Mesothelial cell of epicardium (in vitro differentiated cells): ENCODE measurements at regions not wholly inside any gene's neighbourhood (a gene's known extent, or its start where the extent isn't known, plus 50 kb on each side); places are given as distances from the start of the nearest gene placed in this dataset.
"Not testable (repeated sequence)": the region's sequence is repeated elsewhere in the genome, so short reads cannot be mapped to it uniquely, and the experiment has no call there.

Source experiments
- DNase-seq, 2 experiments: peaks; one replicate each; pipeline ENCODE4 v3.0.0; 2021; ENCODE audit warnings: low spot score in 2 of 2; ENCODE audit not compliant: unreplicated experiment in 2 of 2
- H3K27ac Mint-ChIP-seq: 2 replicates; pipeline ENCODE4 v1.8.0; 2021; ENCODE audit warnings: mixed read lengths
- H3K27me3 Mint-ChIP-seq: 2 replicates; pipeline ENCODE4 v1.8.0; 2021; ENCODE audit warnings: low read depth, mixed read lengths
- H3K36me3 Mint-ChIP-seq: 2 replicates; pipeline ENCODE4 v1.8.0; 2021; ENCODE audit warnings: mixed read lengths
- H3K4me1 Mint-ChIP-seq: 2 replicates; pipeline ENCODE4 v1.8.0; 2021; ENCODE audit warnings: mixed read lengths
- H3K4me3 Mint-ChIP-seq: 2 replicates; pipeline ENCODE4 v1.8.0; 2021; ENCODE audit warnings: mild to moderate bottlenecking, moderate library complexity, mixed read lengths
- H3K9me3 Mint-ChIP-seq: 2 replicates; pipeline ENCODE4 v1.8.0; 2021; ENCODE audit warnings: mixed read lengths
- CTCF ChIP-seq: fragments of 200-600 bp; sonication (generic); IDR thresholded peaks from one replicate; pipeline ENCODE4 v1.5.0; 2021; ENCODE audit warnings: antibody characterized with exemption; ENCODE audit not compliant: unreplicated experiment

GRCh38 chr2:49857371-49858112 is 703.2 kb upstream of the FSHR start:
- no peak for TF ChIP-seq CTCF
- Mint-ChIP-seq H3K36me3 (no peaks in the 10 kb centered on the region), H3K27me3 (no peaks in the 10 kb centered on the region), H3K4me3 (no peak overlapping the region), H3K27ac (no peak overlapping the region), H3K4me1 (peaks cover 9% of the 10 kb centered on the region), H3K9me3 (peaks cover 2% of the 10 kb centered on the region)
- DNase-seq: no peak

- TF ChIP-seq CTCF: no peak
- peaks cover 14% of the 10 kb centered on the region for H3K4me1 Mint-ChIP-seq
- DNase-seq: no peak
These were observed 691.4 kb upstream of the FSHR start for GRCh38 chr2:49845671-49846070.

GRCh38 chr2:49845021-49845420 is 690.7 kb upstream of the FSHR start:
- Mint-ChIP-seq H3K4me3 (no peak overlapping the region), H3K27ac (no peak overlapping the region), H3K9me3 (peaks cover 18% of the 10 kb centered on the region), H3K36me3 (peaks cover 9% of the 10 kb centered on the region), H3K4me1 (peaks cover 19% of the 10 kb centered on the region), H3K27me3 (no peaks in the 10 kb centered on the region)
- no peak for TF ChIP-seq CTCF
- DNase-seq: no peak

More at GRCh38 chr2:49845671-49846070, 691.4 kb upstream of the FSHR start:
- Mint-ChIP-seq H3K36me3 (peaks cover 9% of the 10 kb centered on the region), H3K9me3 (peaks cover 18% of the 10 kb centered on the region), H3K27me3 (no peaks in the 10 kb centered on the region), H3K27ac (no peak overlapping the region), H3K4me3 (no peak overlapping the region)

- peaks cover 18% of the 10 kb centered on the region for H3K9me3 Mint-ChIP-seq
- not testable (repeated sequence) for H3K27me3 Mint-ChIP-seq, H3K36me3 Mint-ChIP-seq, H3K4me3 Mint-ChIP-seq, DNase-seq, H3K27ac Mint-ChIP-seq
- peaks cover 22% of the 10 kb centered on the region for H3K4me1 Mint-ChIP-seq
These were observed 689.8 kb upstream of the FSHR start for GRCh38 chr2:49844113-49844512.

GRCh38 chr2:49843314-49843713 is 689.0 kb upstream of the FSHR start:
- H3K27me3 Mint-ChIP-seq: no peaks in the 10 kb centered on the region
- peaks cover 28% of the 10 kb centered on the region for H3K4me1 Mint-ChIP-seq
- H3K4me3 Mint-ChIP-seq: no peak overlapping the region
- no peak overlapping the region for H3K27ac Mint-ChIP-seq
- peaks cover 9% of the 10 kb centered on the region for H3K36me3 Mint-ChIP-seq
- TF ChIP-seq CTCF: no peak
- DNase-seq: no peak
- H3K9me3 Mint-ChIP-seq: peaks cover 18% of the 10 kb centered on the region

GRCh38 chr2:49840428-49840975 is 686.2 kb upstream of the FSHR start:
- no peaks in the 10 kb centered on the region for H3K27me3 Mint-ChIP-seq
- DNase-seq: no peak

More at GRCh38 chr2:49840428-49840975, 686.2 kb upstream of the FSHR start:
- Mint-ChIP-seq H3K36me3 (peaks cover 9% of the 10 kb centered on the region), H3K27ac (no peak overlapping the region), H3K4me1 (peaks cover 45% of the 10 kb centered on the region), H3K4me3 (no peak overlapping the region), H3K9me3 (peaks cover 18% of the 10 kb centered on the region)
- TF ChIP-seq CTCF: no peak
